GM12872 (cell line): ENCODE measurements at regions not wholly inside any gene's neighbourhood (a gene's known extent, or its start where the extent isn't known, plus 50 kb on each side); places are given as distances from the start of the nearest gene placed in this dataset.

ENCODE experiments used
- CTCF ChIP-seq: IDR thresholded peaks from 3 replicates; pipeline ENCODE4 v1.5.1; 2011; ENCODE audit warnings: low read depth, mild to moderate bottlenecking, low read length, moderate library complexity; ENCODE audit not compliant: insufficient read depth

GRCh38 chr17:27990100-27990499 lies 52.4 kb upstream of the NLK start:
- TF ChIP-seq CTCF: no peak

GRCh38 chr17:27990979-27991378 lies 51.5 kb upstream of the NLK start:
- no peak for TF ChIP-seq CTCF

- no peak for TF ChIP-seq CTCF
These were observed 50.9 kb upstream of the NLK start for GRCh38 chr17:27991462-27991993.
